ENCODE measurements at regions not wholly inside any gene's neighbourhood (a gene's known extent, or its start where the extent isn't known, plus 50 kb on each side); places are given as distances from the start of the nearest gene placed in this dataset.
"Not testable (repeated sequence)": the region's sequence is repeated elsewhere in the genome, so short reads cannot be mapped to it uniquely, and the experiment has no call there.

- no peak for DNase-seq
Measured at GRCh38 chr10:108567899-108568752, 1355.2 kb downstream of the XPNPEP1 start.

DNA sequence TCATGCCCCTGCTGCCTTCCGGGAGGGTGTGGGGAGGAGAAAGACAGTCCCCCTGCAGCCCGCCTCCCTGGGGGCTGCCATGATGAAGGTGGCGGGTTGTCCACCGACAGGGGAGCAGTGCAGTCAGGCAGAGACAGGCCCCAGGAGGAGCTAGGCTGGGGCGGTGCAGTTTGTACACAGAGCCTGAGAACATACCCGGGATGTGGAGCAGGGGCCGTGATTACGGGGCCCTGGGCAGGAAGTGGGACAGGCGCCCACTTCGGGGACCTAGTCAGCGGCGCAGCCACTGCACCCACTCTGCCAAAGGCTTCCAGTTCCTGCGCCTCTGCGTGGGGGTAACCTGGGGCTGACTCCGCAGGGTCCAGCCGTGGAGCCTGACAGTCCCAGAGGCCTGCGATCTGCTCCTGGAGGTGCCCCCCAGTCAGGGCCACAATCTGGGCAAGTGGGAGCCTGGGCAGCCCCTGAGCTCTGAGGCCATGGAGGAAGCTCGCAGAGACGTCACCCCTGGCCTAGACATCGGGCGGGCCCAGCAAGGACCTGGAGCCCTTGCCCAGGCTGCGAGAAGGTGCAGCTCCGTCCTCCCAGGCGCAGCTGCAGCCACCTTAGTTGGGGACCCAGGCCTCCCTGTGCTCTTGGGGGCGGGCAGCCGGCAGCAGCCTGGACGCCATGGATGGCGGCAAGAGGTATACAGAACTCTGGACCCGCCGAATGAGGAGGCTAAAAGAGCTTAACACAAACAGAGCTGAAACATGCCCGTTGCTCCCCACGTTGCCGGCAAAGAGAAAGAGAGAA lies 1356.8 kb downstream of the XPNPEP1 start:
- DNase-seq, result no peak

DNA sequence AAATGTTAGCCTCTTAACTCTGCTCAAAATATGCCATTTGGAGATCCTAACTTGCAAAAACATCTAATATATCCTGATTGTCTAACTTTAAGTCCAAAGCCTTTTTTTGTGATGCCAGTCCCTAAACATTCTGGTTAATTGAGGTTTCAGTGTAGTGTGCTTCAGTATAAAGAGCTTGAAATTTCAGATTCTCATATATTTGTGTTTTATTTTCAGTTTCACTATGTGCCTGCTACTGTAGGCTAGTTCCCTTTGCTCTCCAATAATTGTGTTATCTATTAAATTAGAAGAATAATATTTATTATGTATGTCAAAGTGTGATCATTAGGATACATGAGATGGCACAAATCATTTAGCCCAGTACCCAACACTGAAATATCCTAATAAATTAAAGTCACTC lies 1361.2 kb downstream of the XPNPEP1 start:
- DNase-seq, result no peak

- no peak for DNase-seq
Measured at GRCh38 chr10:108561649-108562048, 1361.7 kb downstream of the XPNPEP1 start.

DNA sequence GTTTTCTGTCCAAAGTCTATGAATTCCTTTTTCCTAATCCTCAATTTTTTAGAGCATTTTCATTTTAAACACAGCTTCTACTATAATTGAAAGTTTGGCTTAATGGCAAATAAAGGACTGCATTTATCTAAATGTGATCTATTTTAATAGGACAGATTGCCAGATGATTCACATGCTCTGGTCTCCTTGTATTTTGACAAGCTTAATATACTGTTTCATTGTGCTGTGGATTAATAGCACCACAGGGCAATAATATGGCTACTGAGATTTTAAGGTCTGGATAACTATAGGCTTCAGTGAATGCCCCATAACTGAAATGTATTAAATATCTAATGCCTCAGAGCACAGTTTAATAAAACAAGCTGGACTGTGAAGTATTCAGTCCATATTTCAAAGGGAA lies 1362.8 kb downstream of the XPNPEP1 start:
- DNase-seq, result no peak

DNA sequence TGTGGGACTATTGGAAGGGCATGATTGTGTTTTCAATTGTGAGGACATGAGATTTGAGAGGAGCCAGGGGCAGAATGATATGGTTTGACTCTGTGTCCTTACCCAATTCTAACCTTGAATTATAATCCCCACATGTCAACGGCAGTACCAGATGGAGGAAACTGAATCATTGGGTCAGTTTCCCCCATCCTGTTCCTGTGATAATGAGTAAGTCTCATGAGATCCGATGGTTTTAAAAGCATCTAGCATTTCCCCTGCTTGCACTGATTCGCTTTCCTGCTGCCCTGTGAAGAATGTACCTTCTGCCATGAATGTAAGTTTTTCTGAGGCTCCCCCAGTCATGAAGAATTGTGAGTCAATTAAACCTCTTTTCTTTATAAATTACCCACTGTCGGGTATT lies 1367.1 kb downstream of the XPNPEP1 start:
- DNase-seq, result no peak

- no peak for DNase-seq
Measured at GRCh38 chr10:108545921-108546320, 1377.4 kb downstream of the XPNPEP1 start.

- DNase-seq, result peak in 1 of 4 experiments; percentile 1
Measured at GRCh38 chr10:108544500-108545120, 1378.7 kb downstream of the XPNPEP1 start.

- not testable (repeated sequence) for DNase-seq
Measured at GRCh38 chr10:108533551-108533950, 1369.0 kb upstream of the SORCS1 start.

DNA sequence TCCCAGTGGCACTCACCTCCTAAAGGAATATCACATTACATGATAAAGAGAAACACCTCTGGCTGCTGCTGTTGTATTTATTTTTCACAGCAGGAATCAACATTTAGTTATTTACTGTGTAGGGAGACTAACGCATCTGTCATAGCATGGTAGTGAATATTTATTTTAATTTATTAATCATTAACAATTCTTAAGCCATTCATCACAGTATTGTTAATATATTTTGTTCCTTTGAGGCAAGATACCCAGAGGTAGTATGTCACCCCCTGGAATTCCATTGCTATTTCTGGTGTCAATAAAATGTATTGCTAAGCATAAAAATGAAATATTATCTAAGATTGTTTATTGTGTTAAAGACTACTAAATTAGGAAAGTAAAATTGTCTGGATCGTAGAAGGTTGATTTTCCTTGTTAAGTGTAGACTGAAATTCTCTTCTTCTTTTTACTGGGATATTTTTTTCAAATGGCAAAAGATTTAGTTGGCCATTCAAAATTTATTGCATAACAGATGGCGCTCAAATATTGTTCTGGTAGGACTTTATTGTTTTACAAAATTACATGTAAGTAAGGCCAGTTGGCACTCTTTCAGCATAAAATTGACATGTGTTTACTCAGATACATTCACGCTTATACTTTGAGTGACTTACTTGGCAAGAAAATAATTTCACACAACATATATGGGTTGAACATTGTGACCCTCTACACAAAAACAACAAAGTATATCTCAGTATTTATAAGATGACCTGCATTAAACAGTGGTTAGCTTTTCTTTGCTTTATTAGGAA lies 1358.7 kb upstream of the SORCS1 start:
- DNase-seq, result no peak

GRCh38 chr10:108521827-108522492 lies 1357.5 kb upstream of the SORCS1 start:
- no peak for DNase-seq

GRCh38 chr10:108515821-108516220 lies 1351.3 kb upstream of the SORCS1 start:
- DNase-seq, result no peak

GRCh38 chr10:108500396-108500795 lies 1335.9 kb upstream of the SORCS1 start:
- no peak for DNase-seq

GRCh38 chr10:108496106-108496505 lies 1331.6 kb upstream of the SORCS1 start:
- DNase-seq, result no peak

DNA sequence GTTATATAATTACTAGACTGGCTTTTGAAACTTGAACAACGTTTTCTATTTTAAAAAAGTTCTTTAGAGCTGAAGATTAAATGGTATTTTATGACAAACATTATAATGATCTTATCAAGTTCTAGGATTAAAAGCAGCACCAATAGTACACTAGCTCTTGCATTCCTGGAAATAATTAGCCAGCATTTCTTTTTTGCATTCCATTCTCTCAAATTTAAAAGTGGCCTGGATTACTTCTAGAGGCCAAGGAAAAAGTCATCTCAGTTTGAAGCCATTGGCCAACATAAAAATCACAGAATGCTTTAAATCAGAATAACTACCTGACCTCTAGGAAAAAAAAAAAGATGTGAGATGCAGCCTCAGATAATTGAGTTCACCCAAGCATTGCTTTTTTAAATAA lies 1326.4 kb upstream of the SORCS1 start:
- DNase-seq, result no peak

GRCh38 chr10:108471420-108471819 lies 1306.9 kb upstream of the SORCS1 start:
- DNase-seq, result no peak

DNA sequence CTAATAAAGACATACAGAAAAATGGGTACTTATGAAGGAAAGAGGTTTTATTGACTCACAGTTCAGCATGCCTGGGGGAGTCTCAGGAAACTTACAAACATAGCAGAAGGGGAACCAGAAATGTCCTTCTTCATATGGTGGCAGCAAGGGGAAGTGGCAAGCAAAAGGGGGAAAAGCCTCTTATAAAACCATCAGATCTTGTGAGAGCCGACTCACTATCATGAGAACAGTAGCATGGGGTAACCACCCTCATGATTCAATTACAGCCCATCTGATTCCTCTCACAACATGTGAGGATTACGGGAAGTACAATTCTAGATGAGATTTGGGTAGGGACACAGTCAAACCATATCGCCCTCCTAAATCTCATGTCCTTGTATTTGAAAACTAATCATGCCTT lies 1305.4 kb upstream of the SORCS1 start:
- DNase-seq, result no peak

GRCh38 chr10:108465871-108466641 lies 1301.5 kb upstream of the SORCS1 start:
- DNase-seq, result no peak

DNA sequence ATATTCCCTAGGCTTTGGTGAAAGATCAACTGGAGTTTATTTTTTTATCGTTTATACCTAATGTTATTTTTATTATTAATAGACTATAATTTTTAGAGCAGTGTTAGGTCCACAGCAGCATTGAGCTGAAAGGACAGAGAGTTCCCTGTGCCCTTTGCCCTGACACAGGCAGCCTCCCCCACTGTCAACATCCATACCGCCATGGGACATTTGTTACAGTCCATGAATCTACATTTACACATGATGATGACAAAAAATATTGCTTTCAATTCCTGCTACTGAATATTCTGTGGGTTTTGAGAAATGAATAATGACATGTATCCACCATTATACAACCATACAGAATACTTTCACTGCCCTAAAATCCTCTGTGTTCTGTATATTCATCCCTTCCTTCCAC lies 1297.5 kb upstream of the SORCS1 start:
- DNase-seq, result no peak

- DNase-seq, result no peak
Measured at GRCh38 chr10:108454793-108455192, 1290.3 kb upstream of the SORCS1 start.

- no peak for DNase-seq
Measured at GRCh38 chr10:108454224-108454623, 1289.7 kb upstream of the SORCS1 start.
